OCI-LY7 (cell line): ENCODE measurements at regions not wholly inside any gene's neighbourhood (a gene's known extent, or its start where the extent isn't known, plus 50 kb on each side); places are given as distances from the start of the nearest gene placed in this dataset.

Experiments used
- CTCF ChIP-seq: fragments of 200-600 bp; sonication (generic); conservative IDR thresholded peaks from 2 replicates; pipeline ENCODE4 v1.5.1; 2014; ENCODE audit warnings: mild to moderate bottlenecking, antibody characterized with exemption, low read length, moderate library complexity, mixed read lengths
- EZH2phosphoT487 ChIP-seq: fragments of 200-600 bp; sonication (generic); IDR thresholded peaks from 2 replicates; pipeline ENCODE4 v1.6.1; 2018; ENCODE audit warnings: low read depth, borderline replicate concordance, mild to moderate bottlenecking, mixed run types, antibody characterized with exemption, low read length, moderate library complexity, mixed read lengths

GRCh38 chr1:9437961-9438430, 101.3 kb upstream of the SLC25A33 start:
- TF ChIP-seq CTCF (no peak), EZH2phosphoT487 (no peak)
